Stomach smooth muscle (tissue), 2 donors: ENCODE measurements at regions not wholly inside any gene's neighbourhood (a gene's known extent, or its start where the extent isn't known, plus 50 kb on each side); places are given as distances from the start of the nearest gene placed in this dataset.
"Not testable (repeated sequence)": the region's sequence is repeated elsewhere in the genome, so short reads cannot be mapped to it uniquely, and the experiment has no call there.

ENCODE experiments used
- H3K27ac ChIP-seq: one replicate; pipeline ENCODE4 v1.7.0; 2013; ENCODE audit warnings: mild to moderate bottlenecking, low read length, inconsistent platforms
- H3K27me3 ChIP-seq, 2 donors: one replicate each; pipeline ENCODE4 v1.7.0; 2013; ENCODE audit warnings: low read length in 2 of 2; ENCODE audit not compliant: insufficient read depth in 2 of 2, control insufficient read depth in 1 of 2
- H3K36me3 ChIP-seq, 2 donors: one replicate each; pipeline ENCODE4 v1.7.0; 2013; ENCODE audit warnings: low read length in 2 of 2; ENCODE audit not compliant: control insufficient read depth in 2 of 2, insufficient read depth in 2 of 2
- H3K4me1 ChIP-seq: one replicate; pipeline ENCODE4 v1.7.0; 2013; ENCODE audit warnings: low read length; ENCODE audit not compliant: control insufficient read depth, insufficient read depth
- H3K4me3 ChIP-seq, 2 donors: one replicate each; pipeline ENCODE4 v1.7.0; 2013; ENCODE audit warnings: low read length in 2 of 2
- H3K9ac ChIP-seq, 2 donors: one replicate each; pipeline ENCODE4 v1.7.0; 2013; ENCODE audit warnings: low read length in 2 of 2, mild to moderate bottlenecking in 1 of 2
- H3K9me3 ChIP-seq, 2 donors: one replicate each; pipeline ENCODE4 v1.7.0; 2013; ENCODE audit warnings: low read length in 2 of 2; ENCODE audit not compliant: control insufficient read depth in 2 of 2
- donor health status: healthy.
- donor health status: Pancreatic carcinoma.

DNA sequence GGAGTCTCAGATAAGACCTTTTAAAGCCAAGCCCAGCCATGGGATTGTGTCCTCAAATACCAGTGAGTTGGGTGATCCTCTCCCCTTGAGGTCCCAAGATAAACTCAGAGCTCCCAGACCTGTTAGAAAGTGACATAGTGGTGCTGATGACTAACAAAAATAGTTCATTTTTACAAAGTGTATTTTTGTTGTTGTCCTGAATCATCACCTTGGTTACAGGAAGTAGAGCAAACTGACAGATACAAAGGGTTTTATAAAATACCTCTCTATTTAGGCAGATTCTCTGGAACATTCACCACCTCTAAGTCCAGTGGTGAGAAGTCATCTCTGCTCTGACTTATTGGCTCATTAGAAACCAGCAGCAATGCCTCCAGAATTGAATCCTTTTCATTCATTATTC is 259.3 kb downstream of the CEMIP2 start:
- H3K36me3 ChIP-seq: no peaks in the 10 kb centered on the region
- H3K27ac ChIP-seq: no peak overlapping the region
- H3K4me3 ChIP-seq: no peak overlapping the region
- no peaks in the 10 kb centered on the region for H3K9me3 ChIP-seq
- H3K27me3 ChIP-seq: no peaks in the 10 kb centered on the region
- no peak overlapping the region for H3K9ac ChIP-seq
- H3K4me1 ChIP-seq: no peaks in the 10 kb centered on the region

DNA sequence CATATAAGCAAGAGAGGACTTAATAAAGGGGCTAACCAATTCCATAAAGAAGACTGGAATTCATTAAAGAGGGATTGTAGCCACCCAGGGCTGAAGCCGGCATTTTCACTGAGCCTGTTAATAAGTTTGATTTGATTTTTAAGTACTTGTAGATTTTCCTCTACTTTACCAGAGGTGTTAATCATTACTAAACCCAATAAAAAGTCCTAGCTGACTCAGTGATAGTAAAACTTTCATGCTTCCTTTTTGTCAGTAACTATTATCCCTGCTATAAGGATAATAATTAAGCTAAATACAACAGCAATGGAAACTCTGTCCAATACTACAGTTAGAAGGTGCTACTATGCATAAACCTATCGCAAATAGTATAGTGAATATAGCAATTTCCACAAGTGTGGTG is 260.2 kb downstream of the CEMIP2 start:
- not testable (repeated sequence) for H3K27ac ChIP-seq, H3K9ac ChIP-seq, H3K36me3 ChIP-seq, H3K4me3 ChIP-seq, H3K9me3 ChIP-seq, H3K27me3 ChIP-seq, H3K4me1 ChIP-seq

DNA sequence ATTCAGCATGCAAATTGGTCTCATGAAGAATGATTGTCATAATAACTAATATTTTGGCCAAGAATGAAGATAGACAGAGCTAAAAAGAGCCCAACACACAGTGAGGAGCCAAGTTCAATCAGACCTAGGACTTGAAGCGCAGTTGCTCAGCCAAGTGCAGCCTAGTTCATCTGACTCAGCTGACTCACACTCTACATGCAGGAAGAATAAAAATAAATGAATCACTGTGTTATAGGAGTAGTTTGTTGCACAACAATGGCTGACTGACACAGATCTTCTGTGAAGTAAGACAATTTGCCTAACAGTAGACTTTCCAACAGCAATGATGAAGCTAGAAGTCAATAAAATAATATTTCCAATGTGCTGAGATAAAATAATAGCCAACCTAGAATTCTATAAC is 261.5 kb downstream of the CEMIP2 start:
- no peak overlapping the region for H3K9ac ChIP-seq
- no peaks in the 10 kb centered on the region for H3K4me1 ChIP-seq
- H3K27me3 ChIP-seq: no peaks in the 10 kb centered on the region
- H3K27ac ChIP-seq: no peak overlapping the region
- H3K4me3 ChIP-seq: no peak overlapping the region
- no peaks in the 10 kb centered on the region for H3K9me3 ChIP-seq
- no peaks in the 10 kb centered on the region for H3K36me3 ChIP-seq

DNA sequence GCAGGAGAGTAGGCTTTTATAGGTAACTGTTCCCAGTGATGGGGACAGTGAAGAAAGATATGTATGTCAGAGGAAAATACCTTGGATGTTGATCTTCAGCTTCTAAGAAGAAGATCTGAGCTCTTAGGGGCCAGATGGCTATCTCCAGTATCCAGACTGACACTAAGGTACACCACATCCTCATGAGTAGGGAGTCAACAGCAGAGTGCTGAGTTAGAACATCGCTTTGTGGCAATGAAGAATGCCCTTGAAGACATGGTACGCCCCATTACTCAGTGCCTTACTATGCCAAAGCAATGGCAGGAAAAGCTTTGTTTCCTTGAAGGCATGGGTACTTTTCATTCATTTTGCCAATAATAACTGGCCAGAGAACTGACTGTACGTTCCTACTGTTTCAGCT is 263.7 kb downstream of the CEMIP2 start:
- H3K36me3 ChIP-seq: no peaks in the 10 kb centered on the region
- no peak overlapping the region for H3K4me3 ChIP-seq
- H3K9ac ChIP-seq: no peak overlapping the region
- no peaks in the 10 kb centered on the region for H3K9me3 ChIP-seq
- no peaks in the 10 kb centered on the region for H3K27me3 ChIP-seq
- no peaks in the 10 kb centered on the region for H3K4me1 ChIP-seq
- no peak overlapping the region for H3K27ac ChIP-seq

DNA sequence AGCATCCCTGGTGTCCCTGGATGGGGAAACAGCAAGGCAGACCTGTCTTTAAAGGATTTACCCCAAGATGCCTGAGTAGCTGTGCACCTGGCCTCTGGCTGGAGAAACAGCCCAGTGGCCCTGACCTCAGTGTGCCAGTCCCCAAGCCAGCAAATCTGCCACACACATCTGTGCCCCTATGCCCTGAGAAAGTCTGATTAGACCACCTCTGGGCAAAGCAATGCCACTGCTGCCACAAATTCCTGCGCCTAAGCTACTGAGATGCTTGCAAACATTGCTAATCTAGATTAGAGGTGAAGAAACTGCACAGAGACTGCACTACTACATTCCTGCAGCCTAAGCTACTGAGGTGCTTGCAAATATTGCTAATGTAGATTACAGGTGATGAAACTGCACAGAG is 269.6 kb downstream of the CEMIP2 start:
- no peaks in the 10 kb centered on the region for H3K27me3 ChIP-seq
- H3K4me3 ChIP-seq: no peak overlapping the region
- H3K4me1 ChIP-seq: no peaks in the 10 kb centered on the region
- H3K27ac ChIP-seq: no peak overlapping the region
- H3K36me3 ChIP-seq: no peaks in the 10 kb centered on the region
- peaks cover 2 to 5% of the 10 kb centered on the region in 2 donors for H3K9me3 ChIP-seq
- H3K9ac ChIP-seq: no peak overlapping the region

DNA sequence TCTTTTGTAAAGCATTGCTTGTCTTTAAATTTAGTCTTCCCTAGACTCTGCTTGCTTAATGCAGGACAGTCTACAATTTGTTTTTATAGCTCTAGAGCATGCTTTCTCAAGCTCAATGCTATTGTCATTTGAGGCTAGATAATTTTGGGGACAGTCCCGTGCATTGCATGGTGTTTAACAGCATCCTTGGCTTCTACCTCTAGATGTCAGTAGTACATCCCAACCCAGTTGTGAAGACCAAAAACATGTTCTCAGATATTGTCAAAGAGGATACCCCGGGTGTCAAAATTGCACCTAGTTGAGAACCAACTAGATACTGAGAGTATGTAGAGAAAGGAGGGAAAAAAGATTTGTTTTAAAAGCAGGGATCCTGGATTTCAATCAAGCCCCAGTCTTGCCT is 277.5 kb downstream of the CEMIP2 start:
- Histone ChIP-seq H3K9ac (no peak overlapping the region), H3K4me1 (no peaks in the 10 kb centered on the region), H3K9me3 (no peaks in the 10 kb centered on the region), H3K27ac (no peak overlapping the region), H3K36me3 (no peaks in the 10 kb centered on the region), H3K27me3 (no peaks in the 10 kb centered on the region), H3K4me3 (no peak overlapping the region)

DNA sequence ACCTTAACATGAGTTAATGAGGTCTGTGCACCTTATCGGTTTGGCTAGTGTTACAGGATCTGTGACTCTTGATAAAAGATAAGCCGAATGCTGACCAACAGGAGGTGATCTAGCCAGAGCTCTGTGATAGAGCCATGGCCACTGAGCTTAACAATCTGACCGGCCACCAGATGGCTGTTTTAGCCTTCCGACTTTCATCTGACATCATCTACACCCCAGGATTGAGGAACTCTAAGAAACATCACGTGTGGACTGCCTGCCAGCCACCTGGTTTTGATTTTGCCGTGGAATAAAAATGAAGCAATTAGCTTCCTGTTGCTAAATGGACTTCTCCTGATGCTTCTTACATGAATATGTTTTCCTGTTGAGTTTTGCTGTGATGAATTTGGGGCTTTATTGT is 281.3 kb downstream of the CEMIP2 start:
- Histone ChIP-seq H3K9me3 (no peaks in the 10 kb centered on the region), H3K27ac (no peak overlapping the region), H3K27me3 (no peaks in the 10 kb centered on the region), H3K4me1 (no peaks in the 10 kb centered on the region), H3K36me3 (no peaks in the 10 kb centered on the region), H3K9ac (no peak overlapping the region), H3K4me3 (no peak overlapping the region)

DNA sequence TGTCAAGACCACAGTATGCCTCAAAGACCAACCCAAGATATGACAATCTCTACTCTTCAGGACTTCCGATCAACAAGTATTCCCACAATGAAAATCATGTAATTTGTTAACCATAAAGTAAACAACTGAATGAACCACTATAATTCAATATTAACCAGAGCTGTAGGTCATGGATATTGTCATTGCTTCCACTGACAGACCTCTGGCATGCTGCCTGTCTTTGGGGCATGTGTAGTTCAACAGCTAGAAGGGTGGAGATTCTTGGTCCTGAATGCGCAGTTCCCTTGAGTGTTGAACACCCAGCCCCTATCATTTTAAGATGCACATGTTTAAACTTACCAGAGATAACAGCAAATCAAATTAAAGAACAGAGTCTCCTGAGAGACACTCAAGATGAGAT is 283.0 kb downstream of the CEMIP2 start:
- H3K27ac ChIP-seq: no peak overlapping the region
- no peaks in the 10 kb centered on the region for H3K9me3 ChIP-seq
- no peak overlapping the region for H3K9ac ChIP-seq
- no peak overlapping the region for H3K4me3 ChIP-seq
- H3K36me3 ChIP-seq: no peaks in the 10 kb centered on the region
- H3K4me1 ChIP-seq: no peaks in the 10 kb centered on the region
- H3K27me3 ChIP-seq: no peaks in the 10 kb centered on the region

DNA sequence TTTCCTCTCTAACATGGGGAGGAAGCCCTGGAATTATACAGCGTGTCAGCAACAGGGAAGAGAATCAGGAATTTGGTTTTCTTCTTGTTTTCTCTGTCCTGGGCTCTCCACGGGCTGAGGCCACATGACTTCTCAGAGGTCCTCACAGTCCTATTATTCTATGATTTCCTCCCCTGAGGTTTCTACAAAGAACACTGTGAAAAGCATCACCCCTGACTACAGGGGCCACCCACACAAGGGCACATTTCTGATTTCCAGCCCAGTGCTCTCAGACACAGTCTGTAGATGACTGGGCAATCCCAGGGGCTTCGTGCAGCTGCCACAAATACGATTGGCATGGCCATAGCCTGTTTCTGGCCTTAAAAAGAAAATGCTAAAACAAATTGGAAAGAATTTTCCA is 284.9 kb downstream of the CEMIP2 start:
- H3K27ac ChIP-seq: no peak overlapping the region
- no peaks in the 10 kb centered on the region for H3K27me3 ChIP-seq
- H3K9me3 ChIP-seq: no peaks in the 10 kb centered on the region
- no peak overlapping the region for H3K9ac ChIP-seq
- no peaks in the 10 kb centered on the region for H3K4me1 ChIP-seq
- H3K4me3 ChIP-seq: no peak overlapping the region
- H3K36me3 ChIP-seq: no peaks in the 10 kb centered on the region

DNA sequence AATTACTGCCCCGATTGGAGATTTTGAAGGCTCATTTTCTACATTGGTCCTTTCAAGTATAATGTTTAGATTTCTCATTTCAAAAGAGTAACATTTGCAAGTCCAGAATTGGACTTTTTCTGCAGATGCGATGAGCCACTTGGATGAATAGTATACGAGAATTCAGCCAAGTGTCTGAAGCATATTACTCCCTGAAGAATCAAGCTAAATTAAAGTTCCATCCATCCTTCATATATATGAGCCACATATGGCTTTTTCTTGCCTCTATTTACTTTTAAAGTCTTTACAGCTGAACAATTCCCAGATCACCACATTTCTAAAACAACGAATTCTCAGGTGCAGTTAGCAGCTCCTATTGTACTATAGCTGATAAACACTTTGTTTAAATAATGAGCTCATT is 288.7 kb downstream of the CEMIP2 start:
- H3K27me3 ChIP-seq: no peaks in the 10 kb centered on the region

DNA sequence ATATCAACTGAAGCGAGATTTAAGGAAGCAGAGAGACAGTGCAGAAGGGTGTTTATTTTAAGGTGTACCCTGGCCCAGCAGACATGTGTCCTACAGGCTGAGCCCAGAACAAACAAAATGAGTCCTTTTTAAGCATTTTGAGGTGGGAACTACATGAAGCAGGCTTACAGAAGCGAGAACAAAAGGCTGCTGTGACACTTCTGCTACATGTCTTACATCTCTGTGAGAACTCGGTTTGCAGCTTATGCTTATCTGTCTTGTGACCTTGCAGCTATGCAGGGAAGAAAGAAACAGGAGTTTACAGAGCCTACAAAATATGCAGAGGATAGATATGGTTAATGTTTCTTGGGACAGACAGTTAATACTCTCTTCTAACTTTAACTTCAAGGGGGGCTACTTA is 295.9 kb downstream of the CEMIP2 start:
- Histone ChIP-seq H3K4me1 (no peaks in the 10 kb centered on the region), H3K9ac (no peak overlapping the region), H3K9me3 (no peaks in the 10 kb centered on the region), H3K36me3 (no peaks in the 10 kb centered on the region), H3K4me3 (no peak overlapping the region), H3K27me3 (no peaks in the 10 kb centered on the region), H3K27ac (no peak overlapping the region)

More for the DNA sequence above, 288.7 kb downstream of the CEMIP2 start:
- Histone ChIP-seq H3K4me3 (no peak overlapping the region), H3K27ac (no peak overlapping the region), H3K9me3 (no peaks in the 10 kb centered on the region), H3K36me3 (no peaks in the 10 kb centered on the region), H3K9ac (no peak overlapping the region), H3K4me1 (no peaks in the 10 kb centered on the region)

DNA sequence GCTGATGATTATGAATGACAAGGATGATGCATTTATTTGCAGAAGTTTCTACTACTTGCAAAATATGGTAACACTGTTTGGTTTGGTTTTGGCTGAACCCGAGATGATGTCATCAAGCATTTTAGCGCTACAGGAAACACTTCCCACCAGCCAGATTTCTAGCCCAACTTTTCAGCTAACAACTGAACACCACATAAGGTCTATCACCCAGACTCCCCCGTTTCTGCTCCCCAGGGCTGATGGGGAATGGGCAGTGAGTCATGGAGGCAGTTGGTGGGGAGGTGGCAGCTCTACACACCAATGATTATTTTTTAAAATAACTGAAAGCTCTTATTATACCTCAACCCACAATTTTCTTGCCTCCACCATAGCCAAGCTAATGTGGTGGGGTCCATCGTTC is 302.9 kb downstream of the CEMIP2 start:
- H3K27me3 ChIP-seq: no peaks in the 10 kb centered on the region
- H3K9me3 ChIP-seq: no peaks in the 10 kb centered on the region
- no peaks in the 10 kb centered on the region for H3K4me1 ChIP-seq
- no peak overlapping the region for H3K27ac ChIP-seq
- no peak overlapping the region for H3K4me3 ChIP-seq
- no peaks in the 10 kb centered on the region for H3K36me3 ChIP-seq
- H3K9ac ChIP-seq: no peak overlapping the region
